NCI-H128 (cell line): ENCODE measurements at regions not wholly inside any gene's neighbourhood (a gene's known extent, or its start where the extent isn't known, plus 50 kb on each side); places are given as distances from the start of the nearest gene placed in this dataset.

ENCODE experiments used
- DNase-seq: peaks from one replicate; lab custom pipeline; 2025; ENCODE audit not compliant: unreplicated experiment; lab: John Stamatoyannopoulos, UW

GRCh38 chr14:95413289-95414215, 93.8 kb upstream of the CLMN start:
- DNase-seq: no peak

GRCh38 chr14:95410838-95411237, 91.1 kb upstream of the CLMN start:
- DNase-seq: no peak

- no peak for DNase-seq
These were observed 90.0 kb upstream of the CLMN start for GRCh38 chr14:95409477-95410272.

GRCh38 chr14:95408731-95409476, 89.2 kb upstream of the CLMN start:
- no peak for DNase-seq

- no peak for DNase-seq
These were observed 87.6 kb upstream of the CLMN start for GRCh38 chr14:95407354-95407753.

- no peak for DNase-seq
These were observed 87.1 kb upstream of the CLMN start for GRCh38 chr14:95406756-95407277.

- no peak for DNase-seq
These were observed 84.9 kb upstream of the CLMN start for GRCh38 chr14:95404583-95404982.

- no peak for DNase-seq
These were observed 82.9 kb upstream of the CLMN start for GRCh38 chr14:95402578-95402977.

- no peak for DNase-seq
These were observed 82.5 kb upstream of the CLMN start for GRCh38 chr14:95402176-95402575.

- no peak for DNase-seq
These were observed 79.2 kb upstream of the CLMN start for GRCh38 chr14:95398630-95399547.

- no peak for DNase-seq
These were observed 77.6 kb upstream of the CLMN start for GRCh38 chr14:95397325-95397724.

- no peak for DNase-seq
These were observed 76.5 kb upstream of the CLMN start for GRCh38 chr14:95396221-95396620.

- no peak for DNase-seq
These were observed 75.5 kb upstream of the CLMN start for GRCh38 chr14:95395098-95395737.

GRCh38 chr14:95394297-95395097, 74.8 kb upstream of the CLMN start:
- DNase-seq: no peak

GRCh38 chr14:95392841-95393240, 73.1 kb upstream of the CLMN start:
- no peak for DNase-seq

- no peak for DNase-seq
These were observed 71.6 kb upstream of the CLMN start for GRCh38 chr14:95391331-95391730.

- no peak for DNase-seq
These were observed 69.8 kb upstream of the CLMN start for GRCh38 chr14:95389471-95390011.

GRCh38 chr14:95388699-95389098, 69.0 kb upstream of the CLMN start:
- no peak for DNase-seq
